ENCODE measurements at regions not wholly inside any gene's neighbourhood (a gene's known extent, or its start where the extent isn't known, plus 50 kb on each side); places are given as distances from the start of the nearest gene placed in this dataset.

DNA sequence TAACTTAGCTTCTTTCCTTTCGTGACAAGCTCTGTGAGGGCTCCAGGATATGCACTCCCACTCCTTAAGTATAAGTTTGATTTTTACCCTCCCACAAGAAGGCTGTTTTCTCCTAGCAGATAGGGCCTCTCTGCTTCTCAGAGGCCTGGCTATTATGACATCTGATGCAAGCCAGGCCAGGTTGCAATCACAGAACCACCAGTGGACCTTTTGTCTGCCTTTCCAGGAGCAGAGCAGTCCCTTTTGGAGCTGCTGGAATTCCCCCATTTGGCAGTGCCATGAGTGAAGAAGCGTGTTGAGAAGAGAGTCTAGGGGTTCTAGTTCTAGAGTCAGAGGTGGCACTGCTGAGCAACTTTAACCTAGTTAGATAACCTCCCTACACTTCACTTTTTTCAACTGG lies 1004.3 kb upstream of the SEMA6D start:
- H3K4me1 Mint-ChIP-seq: no peaks in the 10 kb centered on the region
- no peak overlapping the region for H4K91ac ChIP-seq (ENCODE audit: insufficient read length, low read depth, low read length)
- peak overlapping the region; percentile 76 for H2BK5ac ChIP-seq (ENCODE audit: insufficient read length, low read length)
- H3K4me2 ChIP-seq (ENCODE audit: insufficient read depth, insufficient read length, low read length): no peak overlapping the region
- H3K23ac ChIP-seq (ENCODE audit: insufficient read length, low read depth, low read length): no peak overlapping the region
- no peaks in the 10 kb centered on the region for H3K27me3 Mint-ChIP-seq (ENCODE audit: low read depth)
- DNase-seq: no peak
- H2BK12ac ChIP-seq (ENCODE audit: insufficient read length, low read depth, low read length): no peak overlapping the region
- no peak overlapping the region for H4K8ac ChIP-seq (replicated peaks; ENCODE audit: insufficient read length, low read depth, low read length)
- H3K27ac ChIP-seq (ENCODE audit: insufficient read length, low read depth, low read length): no peak overlapping the region
- no CpG with 5 or more reads among the region's 2 CpGs for WGBS (ENCODE audit: extremely low coverage, insufficient read length, low lambda C conversion rate)
- H2BK20ac ChIP-seq (ENCODE audit: low read depth, low read length, poor library complexity, severe bottlenecking): no peak overlapping the region
- no peaks in the 10 kb centered on the region for H3K9me3 ChIP-seq (ENCODE audit: control insufficient read depth, low read depth, low read length)
- H2AK5ac ChIP-seq (ENCODE audit: insufficient read length, low read length): no peak overlapping the region
- no peak overlapping the region for H3K27ac Mint-ChIP-seq
- H3K79me1 ChIP-seq (ENCODE audit: insufficient read depth, low read depth, low read length, poor library complexity, severe bottlenecking): no peaks in the 10 kb centered on the region
- H2AFZ ChIP-seq (ENCODE audit: low read length): no peak overlapping the region
- no peak overlapping the region for H3K14ac ChIP-seq (ENCODE audit: insufficient read depth, low read length)
- peaks cover 0 to 5% (median 0%) of the 10 kb centered on the region in 3 experiments; a peak in 1 of 7 replicates for H3K36me3 Mint-ChIP-seq (ENCODE audit: insufficient read depth in 1 of 3, low read depth in 3 of 3)
- H4K5ac ChIP-seq (ENCODE audit: insufficient read length, low read depth, low read length): no peak overlapping the region
- H3K9me3 Mint-ChIP-seq: no peaks in the 10 kb centered on the region
- no peak overlapping the region for H2BK120ac ChIP-seq (ENCODE audit: low read depth, low read length, poor library complexity, severe bottlenecking)
- no peaks in the 10 kb centered on the region for H4K20me1 ChIP-seq (ENCODE audit: control insufficient read depth, insufficient read depth, insufficient read length)
- H3K4me1 ChIP-seq (ENCODE audit: insufficient read depth, low read length): no peaks in the 10 kb centered on the region
- no peak overlapping the region for H3K18ac ChIP-seq (ENCODE audit: insufficient read length, low read depth, low read length)
- no peak overlapping the region for H3K56ac ChIP-seq (ENCODE audit: insufficient read length, low read depth, low read length)
- TF ChIP-seq, protein P1, sequence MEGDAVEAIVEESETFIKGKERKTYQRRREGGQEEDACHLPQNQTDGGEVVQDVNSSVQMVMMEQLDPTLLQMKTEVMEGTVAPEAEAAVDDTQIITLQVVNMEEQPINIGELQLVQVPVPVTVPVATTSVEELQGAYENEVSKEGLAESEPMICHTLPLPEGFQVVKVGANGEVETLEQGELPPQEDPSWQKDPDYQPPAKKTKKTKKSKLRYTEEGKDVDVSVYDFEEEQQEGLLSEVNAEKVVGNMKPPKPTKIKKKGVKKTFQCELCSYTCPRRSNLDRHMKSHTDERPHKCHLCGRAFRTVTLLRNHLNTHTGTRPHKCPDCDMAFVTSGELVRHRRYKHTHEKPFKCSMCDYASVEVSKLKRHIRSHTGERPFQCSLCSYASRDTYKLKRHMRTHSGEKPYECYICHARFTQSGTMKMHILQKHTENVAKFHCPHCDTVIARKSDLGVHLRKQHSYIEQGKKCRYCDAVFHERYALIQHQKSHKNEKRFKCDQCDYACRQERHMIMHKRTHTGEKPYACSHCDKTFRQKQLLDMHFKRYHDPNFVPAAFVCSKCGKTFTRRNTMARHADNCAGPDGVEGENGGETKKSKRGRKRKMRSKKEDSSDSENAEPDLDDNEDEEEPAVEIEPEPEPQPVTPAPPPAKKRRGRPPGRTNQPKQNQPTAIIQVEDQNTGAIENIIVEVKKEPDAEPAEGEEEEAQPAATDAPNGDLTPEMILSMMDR (conservative IDR thresholded peaks at IDR 0.05): no peak
- no peak overlapping the region for H3K4ac ChIP-seq (ENCODE audit: low read depth, low read length)
- no peaks in the 10 kb centered on the region for H3K23me2 ChIP-seq (ENCODE audit: insufficient read length, low read depth, low read length, poor library complexity, severe bottlenecking)
- H3K27me3 ChIP-seq (ENCODE audit: insufficient read depth, low read length): no peaks in the 10 kb centered on the region
- no peaks in the 10 kb centered on the region for H3K79me2 ChIP-seq (ENCODE audit: insufficient read depth, low read length)
- H3T11ph ChIP-seq (ENCODE audit: low read length): no peak overlapping the region
- H3K9ac ChIP-seq (ENCODE audit: extremely low read depth, insufficient read length, low read length): no peak overlapping the region
- H3K4me3 Mint-ChIP-seq: no peak overlapping the region
- H2BK15ac ChIP-seq (ENCODE audit: low read depth, low read length): no peak overlapping the region

All from H9 (cell line).